ENCODE measurements at regions not wholly inside any gene's neighbourhood (a gene's known extent, or its start where the extent isn't known, plus 50 kb on each side); places are given as distances from the start of the nearest gene placed in this dataset.

GRCh38 chr3:106588739-106589138 lies 719.9 kb upstream of the CBLB start:
- TF ChIP-seq POLR2A (IDR thresholded peaks at IDR 0.05; ENCODE audit: low read depth) = no peak
- no peak for TF ChIP-seq CTCF (IDR thresholded peaks at IDR 0.05)
- TF ChIP-seq POLR2AphosphoS5 (IDR thresholded peaks at IDR 0.05) = no peak

All from esophagus muscularis mucosa (tissue), 3 donors.